ENCODE measurements at regions not wholly inside any gene's neighbourhood (a gene's known extent, or its start where the extent isn't known, plus 50 kb on each side); places are given as distances from the start of the nearest gene placed in this dataset.

DNA sequence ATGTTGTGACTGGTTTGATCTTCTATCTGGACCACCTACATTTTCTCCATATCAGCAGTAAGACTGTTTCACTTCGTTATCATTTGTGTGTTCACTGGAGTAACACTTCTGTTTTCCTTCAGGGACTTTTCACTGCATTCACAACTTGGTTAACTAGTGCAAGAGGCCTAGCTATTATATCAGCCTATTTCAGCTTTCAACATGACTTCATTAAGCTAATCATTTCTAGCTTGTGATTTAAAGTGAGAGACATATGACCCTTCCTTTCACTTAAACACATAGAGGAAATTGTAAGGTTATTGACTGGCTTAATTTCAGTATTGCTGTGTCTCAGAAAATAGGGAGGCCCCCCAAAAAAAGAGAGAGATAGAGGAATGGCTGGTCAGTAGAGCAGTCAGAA, 622.8 kb upstream of the NRSN1 start:
- H3K9me3 ChIP-seq (ENCODE audit: control insufficient read depth in 2 of 3, insufficient read depth in 1 of 3, low read length in 3 of 3): no peaks in the 10 kb centered on the region
- intact Hi-C loops (cut with DNase I): no loop called here
- H3K4me3 ChIP-seq (ENCODE audit: low read length in 3 of 3): no peak overlapping the region
- no peaks in the 10 kb centered on the region for H3K27me3 ChIP-seq (ENCODE audit: control insufficient read depth, insufficient read depth, low read length)
- DNase-seq: no peak
- H3K36me3 ChIP-seq (ENCODE audit: control insufficient read depth in 2 of 3, insufficient read depth in 3 of 3, low read length in 3 of 3): no peaks in the 10 kb centered on the region
- no peak overlapping the region for H3K27ac ChIP-seq (ENCODE audit: low read depth in 2 of 2, low read length in 2 of 2)
- H3K4me1 ChIP-seq (ENCODE audit: control insufficient read depth in 2 of 3, insufficient read depth in 2 of 3, low read depth in 1 of 3, low read length in 3 of 3): no peaks in the 10 kb centered on the region
- no peak for FAIRE-seq
- TF ChIP-seq, protein P1, sequence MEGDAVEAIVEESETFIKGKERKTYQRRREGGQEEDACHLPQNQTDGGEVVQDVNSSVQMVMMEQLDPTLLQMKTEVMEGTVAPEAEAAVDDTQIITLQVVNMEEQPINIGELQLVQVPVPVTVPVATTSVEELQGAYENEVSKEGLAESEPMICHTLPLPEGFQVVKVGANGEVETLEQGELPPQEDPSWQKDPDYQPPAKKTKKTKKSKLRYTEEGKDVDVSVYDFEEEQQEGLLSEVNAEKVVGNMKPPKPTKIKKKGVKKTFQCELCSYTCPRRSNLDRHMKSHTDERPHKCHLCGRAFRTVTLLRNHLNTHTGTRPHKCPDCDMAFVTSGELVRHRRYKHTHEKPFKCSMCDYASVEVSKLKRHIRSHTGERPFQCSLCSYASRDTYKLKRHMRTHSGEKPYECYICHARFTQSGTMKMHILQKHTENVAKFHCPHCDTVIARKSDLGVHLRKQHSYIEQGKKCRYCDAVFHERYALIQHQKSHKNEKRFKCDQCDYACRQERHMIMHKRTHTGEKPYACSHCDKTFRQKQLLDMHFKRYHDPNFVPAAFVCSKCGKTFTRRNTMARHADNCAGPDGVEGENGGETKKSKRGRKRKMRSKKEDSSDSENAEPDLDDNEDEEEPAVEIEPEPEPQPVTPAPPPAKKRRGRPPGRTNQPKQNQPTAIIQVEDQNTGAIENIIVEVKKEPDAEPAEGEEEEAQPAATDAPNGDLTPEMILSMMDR (IDR thresholded peaks at IDR 0.05; ENCODE audit: borderline replicate concordance, extremely low read depth, insufficient read depth): no peak
- no peak overlapping the region for H3K9ac ChIP-seq (ENCODE audit: low read length in 3 of 3)

DNA sequence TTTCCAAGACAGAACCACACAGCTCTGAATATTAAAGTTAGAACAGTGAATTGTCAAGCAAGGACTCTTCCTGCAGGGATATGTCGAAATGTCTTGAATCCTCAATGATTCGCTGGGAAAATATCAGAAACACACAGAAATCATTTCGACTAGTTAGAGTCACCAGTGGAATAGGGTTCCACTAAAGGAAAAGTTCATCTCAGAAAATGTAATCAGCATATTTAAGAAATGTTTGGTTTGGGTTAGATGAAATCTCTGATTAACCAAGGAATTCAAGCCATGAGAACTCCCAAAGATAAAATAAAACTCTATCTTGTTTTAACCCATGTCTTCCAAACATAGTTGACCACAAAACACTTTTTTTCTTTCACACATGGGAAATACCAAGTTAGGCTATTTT, 621.0 kb upstream of the NRSN1 start:
- no peaks in the 10 kb centered on the region for H3K9me3 ChIP-seq (ENCODE audit: control insufficient read depth in 2 of 3, insufficient read depth in 1 of 3, low read length in 3 of 3)

DNA sequence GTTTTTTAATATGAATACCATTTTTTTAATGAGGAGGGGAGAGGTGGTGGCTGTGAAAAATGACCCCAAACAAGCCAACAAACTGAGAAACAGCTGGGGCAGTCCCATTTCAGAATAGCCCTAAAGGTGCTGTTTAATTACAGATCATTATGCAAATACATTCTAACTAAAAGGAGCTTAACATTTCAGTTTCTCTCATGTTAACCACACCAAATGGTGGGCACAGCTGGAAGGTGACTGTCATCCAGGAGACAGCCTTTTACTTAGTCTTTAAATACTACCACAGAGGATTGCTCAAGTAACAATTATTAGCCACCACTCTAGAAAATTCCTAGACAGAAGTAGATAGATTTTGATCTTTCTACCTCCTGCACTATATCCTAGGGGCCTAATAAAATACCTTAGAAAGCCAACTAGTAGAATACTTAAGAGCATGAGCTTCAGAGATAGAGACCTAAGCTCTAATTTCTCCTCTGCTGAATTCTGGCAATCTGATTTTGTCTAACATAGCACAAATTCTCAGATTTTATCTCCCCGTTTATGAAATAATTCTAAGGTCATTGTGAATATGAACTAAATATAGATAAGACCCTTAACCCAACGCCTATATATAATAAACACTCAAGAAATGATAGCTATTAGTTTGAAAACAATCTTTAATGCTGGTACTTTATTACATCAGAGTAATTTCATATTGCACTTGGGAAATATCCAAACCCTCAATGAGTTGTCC, 615.1 kb upstream of the NRSN1 start:
- H3K9me3 ChIP-seq (ENCODE audit: control insufficient read depth in 2 of 3, insufficient read depth in 1 of 3, low read length in 3 of 3): no peaks in the 10 kb centered on the region
- no peak overlapping the region for H3K27ac ChIP-seq (ENCODE audit: low read depth in 2 of 2, low read length in 2 of 2)
- DNase-seq: no peak
- intact Hi-C loops (cut with DNase I): no loop called here
- no peak overlapping the region for H3K9ac ChIP-seq (ENCODE audit: low read length in 3 of 3)
- no peaks in the 10 kb centered on the region for H3K36me3 ChIP-seq (ENCODE audit: control insufficient read depth in 2 of 3, insufficient read depth in 3 of 3, low read length in 3 of 3)
- no peaks in the 10 kb centered on the region for H3K27me3 ChIP-seq (ENCODE audit: control insufficient read depth, insufficient read depth, low read length)
- no peaks in the 10 kb centered on the region for H3K4me1 ChIP-seq (ENCODE audit: control insufficient read depth in 2 of 3, insufficient read depth in 2 of 3, low read depth in 1 of 3, low read length in 3 of 3)
- FAIRE-seq: no peak
- no peak overlapping the region for H3K4me3 ChIP-seq (ENCODE audit: low read length in 3 of 3)
- TF ChIP-seq, protein P1 (IDR thresholded peaks at IDR 0.05; ENCODE audit: borderline replicate concordance, extremely low read depth, insufficient read depth): no peak

More for the DNA sequence above, 621.0 kb upstream of the NRSN1 start:
- Histone ChIP-seq H3K36me3 (ENCODE audit: control insufficient read depth in 2 of 3, insufficient read depth in 3 of 3, low read length in 3 of 3) (no peaks in the 10 kb centered on the region), H3K27me3 (ENCODE audit: control insufficient read depth, insufficient read depth, low read length) (no peaks in the 10 kb centered on the region), H3K27ac (ENCODE audit: low read depth in 2 of 2, low read length in 2 of 2) (no peak overlapping the region), H3K9ac (ENCODE audit: low read length in 3 of 3) (no peak overlapping the region), H3K4me3 (ENCODE audit: low read length in 3 of 3) (no peak overlapping the region), H3K4me1 (ENCODE audit: control insufficient read depth in 2 of 3, insufficient read depth in 2 of 3, low read depth in 1 of 3, low read length in 3 of 3) (no peaks in the 10 kb centered on the region)
- intact Hi-C loops (cut with DNase I): no loop called here
- FAIRE-seq: no peak
- DNase-seq: no peak
- TF ChIP-seq, protein P1 (IDR thresholded peaks at IDR 0.05; ENCODE audit: borderline replicate concordance, extremely low read depth, insufficient read depth): no peak

DNA sequence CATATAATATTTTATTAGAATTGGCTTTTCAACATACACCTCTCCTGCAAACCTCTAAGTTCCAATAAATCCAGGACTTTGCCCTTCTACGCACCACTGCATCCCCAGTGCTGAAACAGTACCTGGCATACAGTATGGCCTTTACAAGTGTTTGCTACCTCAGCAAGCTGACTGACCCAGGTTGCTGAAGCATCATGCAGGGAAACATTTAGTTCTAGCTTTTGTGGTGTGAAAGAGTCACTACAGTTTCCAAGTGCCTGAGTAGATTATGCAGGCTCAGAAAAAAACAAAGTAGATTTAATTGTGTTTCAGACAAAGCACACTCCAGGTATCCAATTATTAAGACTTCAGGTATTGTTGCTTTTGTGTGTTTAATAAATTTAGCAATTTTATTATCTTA, 614.2 kb upstream of the NRSN1 start:
- no peaks in the 10 kb centered on the region for H3K36me3 ChIP-seq (ENCODE audit: control insufficient read depth in 2 of 3, insufficient read depth in 3 of 3, low read length in 3 of 3)
- H3K9ac ChIP-seq (ENCODE audit: low read length in 3 of 3): no peak overlapping the region
- DNase-seq: peak in 2 of 5 donors; percentile 23 to 29
- peak; percentile 27 for FAIRE-seq
- no peak overlapping the region for H3K4me3 ChIP-seq (ENCODE audit: low read length in 3 of 3)
- intact Hi-C loops (cut with DNase I): no loop called here
- TF ChIP-seq, protein P1 (IDR thresholded peaks at IDR 0.05; ENCODE audit: borderline replicate concordance, extremely low read depth, insufficient read depth): no peak
- H3K9me3 ChIP-seq (ENCODE audit: control insufficient read depth in 2 of 3, insufficient read depth in 1 of 3, low read length in 3 of 3): no peaks in the 10 kb centered on the region
- no peak overlapping the region for H3K27ac ChIP-seq (ENCODE audit: low read depth in 2 of 2, low read length in 2 of 2)
- H3K27me3 ChIP-seq (ENCODE audit: control insufficient read depth, insufficient read depth, low read length): no peaks in the 10 kb centered on the region
- no peaks in the 10 kb centered on the region for H3K4me1 ChIP-seq (ENCODE audit: control insufficient read depth in 2 of 3, insufficient read depth in 2 of 3, low read depth in 1 of 3, low read length in 3 of 3)
